ENCODE measurements at regions not wholly inside any gene's neighbourhood (a gene's known extent, or its start where the extent isn't known, plus 50 kb on each side); places are given as distances from the start of the nearest gene placed in this dataset.

DNA sequence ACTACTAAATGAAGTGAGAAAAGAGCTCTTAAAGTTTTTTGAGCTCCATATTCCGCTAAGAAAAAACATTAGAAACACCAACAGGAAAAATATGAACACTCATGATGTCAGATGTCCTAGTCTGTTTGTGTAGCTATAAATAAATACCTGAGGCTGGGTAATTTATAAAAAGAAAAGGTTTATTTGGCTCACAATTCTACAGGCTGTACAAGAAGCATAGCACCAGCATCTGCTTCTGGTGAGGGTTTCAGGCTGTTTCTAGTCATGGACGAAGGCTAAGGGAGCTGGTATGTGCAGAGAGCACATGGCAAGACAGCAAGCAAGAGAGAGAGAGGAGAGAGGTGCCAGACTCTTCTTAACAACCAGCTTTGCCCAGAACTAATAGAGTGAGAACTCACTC, 186.2 kb downstream of the PLK2 start:
- TF ChIP-seq, protein P1, sequence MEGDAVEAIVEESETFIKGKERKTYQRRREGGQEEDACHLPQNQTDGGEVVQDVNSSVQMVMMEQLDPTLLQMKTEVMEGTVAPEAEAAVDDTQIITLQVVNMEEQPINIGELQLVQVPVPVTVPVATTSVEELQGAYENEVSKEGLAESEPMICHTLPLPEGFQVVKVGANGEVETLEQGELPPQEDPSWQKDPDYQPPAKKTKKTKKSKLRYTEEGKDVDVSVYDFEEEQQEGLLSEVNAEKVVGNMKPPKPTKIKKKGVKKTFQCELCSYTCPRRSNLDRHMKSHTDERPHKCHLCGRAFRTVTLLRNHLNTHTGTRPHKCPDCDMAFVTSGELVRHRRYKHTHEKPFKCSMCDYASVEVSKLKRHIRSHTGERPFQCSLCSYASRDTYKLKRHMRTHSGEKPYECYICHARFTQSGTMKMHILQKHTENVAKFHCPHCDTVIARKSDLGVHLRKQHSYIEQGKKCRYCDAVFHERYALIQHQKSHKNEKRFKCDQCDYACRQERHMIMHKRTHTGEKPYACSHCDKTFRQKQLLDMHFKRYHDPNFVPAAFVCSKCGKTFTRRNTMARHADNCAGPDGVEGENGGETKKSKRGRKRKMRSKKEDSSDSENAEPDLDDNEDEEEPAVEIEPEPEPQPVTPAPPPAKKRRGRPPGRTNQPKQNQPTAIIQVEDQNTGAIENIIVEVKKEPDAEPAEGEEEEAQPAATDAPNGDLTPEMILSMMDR (IDR thresholded peaks at IDR 0.05) = no peak
- no peak for TF ChIP-seq POLR2A (IDR thresholded peaks at IDR 0.05)
